NCI-H2081 treated with DMSO at 0.1 percent for 48 hours (cell line): ENCODE measurements at regions not wholly inside any gene's neighbourhood (a gene's known extent, or its start where the extent isn't known, plus 50 kb on each side); places are given as distances from the start of the nearest gene placed in this dataset.

Source experiments
- DNase-seq: peaks from one replicate; lab custom pipeline; 2025; lab: John Stamatoyannopoulos, UW

- no peak for DNase-seq
These were observed 253.1 kb downstream of the FAT3 start for GRCh38 chr11:92477686-92478085.

- DNase-seq = no peak
These were observed 255.9 kb downstream of the FAT3 start for GRCh38 chr11:92480499-92480898.

- no peak for DNase-seq
These were observed 258.0 kb downstream of the FAT3 start for GRCh38 chr11:92482492-92483060.

GRCh38 chr11:92484570-92484969 is 260.0 kb downstream of the FAT3 start:
- DNase-seq = no peak

GRCh38 chr11:92489826-92490399 is 265.3 kb downstream of the FAT3 start:
- DNase-seq = no peak

- DNase-seq = no peak
These were observed 267.8 kb downstream of the FAT3 start for GRCh38 chr11:92492372-92492771.

- no peak for DNase-seq
These were observed 270.6 kb downstream of the FAT3 start for GRCh38 chr11:92495107-92495793.

- DNase-seq = no peak
These were observed 275.8 kb downstream of the FAT3 start for GRCh38 chr11:92500453-92500852.

GRCh38 chr11:92501066-92501739 is 276.6 kb downstream of the FAT3 start:
- DNase-seq = no peak

GRCh38 chr11:92504004-92504403 is 279.4 kb downstream of the FAT3 start:
- DNase-seq = no peak

GRCh38 chr11:92504534-92504933 is 279.9 kb downstream of the FAT3 start:
- no peak for DNase-seq

GRCh38 chr11:92505689-92506088 is 281.1 kb downstream of the FAT3 start:
- no peak for DNase-seq

GRCh38 chr11:92506809-92507336 is 282.3 kb downstream of the FAT3 start:
- DNase-seq = no peak

GRCh38 chr11:92510591-92510990 is 286.0 kb downstream of the FAT3 start:
- no peak for DNase-seq

- no peak for DNase-seq
These were observed 287.0 kb downstream of the FAT3 start for GRCh38 chr11:92511522-92512203.

GRCh38 chr11:92512204-92512569 is 287.6 kb downstream of the FAT3 start:
- no peak for DNase-seq

- no peak for DNase-seq
These were observed 299.0 kb downstream of the FAT3 start for GRCh38 chr11:92523611-92524010.

- no peak for DNase-seq
These were observed 299.9 kb downstream of the FAT3 start for GRCh38 chr11:92524542-92524941.

GRCh38 chr11:92527467-92527866 is 302.8 kb downstream of the FAT3 start:
- DNase-seq = no peak

- no peak for DNase-seq
These were observed 303.4 kb downstream of the FAT3 start for GRCh38 chr11:92528001-92528400.

GRCh38 chr11:92531065-92531739 is 306.6 kb downstream of the FAT3 start:
- DNase-seq = no peak
